H1 (cell line): ENCODE measurements at regions not wholly inside any gene's neighbourhood (a gene's known extent, or its start where the extent isn't known, plus 50 kb on each side); places are given as distances from the start of the nearest gene placed in this dataset.

Experiments used
- CTCF ChIA-PET: fragments of 300-600 bp; sonication (Branson Sonifier 250); formaldehyde crosslinking; loops from one replicate; lab custom pipeline; 2021; ENCODE audit not compliant: partially characterized antibody; lab: Charles Lee
- POLR2A ChIA-PET: fragments of 300-600 bp; sonication (Branson Sonifier 250); formaldehyde crosslinking; loops from one replicate; lab custom pipeline; 2021; ENCODE audit warnings: inconsistent platforms; ENCODE audit not compliant: partially characterized antibody; lab: Charles Lee
- DNase-seq, 2 experiments: peaks; one replicate each; pipeline versions ENCODE4 v3.0.0 to v3.0.0-alpha.2; 2010 to 2022; ENCODE audit warnings: low spot score in 2 of 2, low read depth in 1 of 2, mixed read lengths in 1 of 2
- FAIRE-seq: peaks from 2 replicates; lab custom pipeline; 2011; peaks lifted over from hg19 to GRCh38; lab: Jason Lieb, UNC
- H2AFZ ChIP-seq: 2 replicates; pipeline ENCODE4 v1.8.1; 2012; ENCODE audit warnings: low read length, inconsistent platforms
- H2AK5ac ChIP-seq: 2 replicates; pipeline ENCODE4 v1.6.1; 2013; ENCODE audit warnings: low read depth, low read length
- H2BK120ac ChIP-seq: replicated peaks from 2 replicates; pipeline ENCODE3; 2013; ENCODE audit warnings: low read depth, low read length, inconsistent platforms
- H2BK12ac ChIP-seq: 2 replicates; pipeline ENCODE4 v1.6.1; 2013; ENCODE audit warnings: low read depth, low read length
- H2BK15ac ChIP-seq: 2 replicates; pipeline ENCODE4 v1.6.1; 2013; ENCODE audit warnings: low read length
- H2BK20ac ChIP-seq: 2 replicates; pipeline ENCODE4 v1.6.1; 2013; ENCODE audit warnings: low read length
- H2BK5ac ChIP-seq: 2 replicates; pipeline ENCODE4 v1.6.1; 2013; ENCODE audit warnings: low read depth, low read length
- H3K14ac ChIP-seq: 2 replicates; pipeline ENCODE4 v1.6.1; 2013; ENCODE audit warnings: inconsistent platforms; ENCODE audit not compliant: insufficient read length
- H3K18ac ChIP-seq: 2 replicates; pipeline ENCODE4 v1.6.1; 2013; ENCODE audit warnings: low read length; ENCODE audit errors: extremely low read depth
- H3K23ac ChIP-seq: 2 replicates; pipeline ENCODE4 v1.6.1; 2013; ENCODE audit warnings: inconsistent platforms; ENCODE audit not compliant: insufficient read length
- H3K23me2 ChIP-seq: 2 replicates; pipeline ENCODE4 v1.6.1; 2013; ENCODE audit warnings: low read depth, low read length
- H3K27ac ChIP-seq: 2 replicates; pipeline ENCODE4 v1.6.1; 2011; ENCODE audit warnings: low read depth, low read length, inconsistent platforms
- H3K27me3 ChIP-seq, 4 experiments: replicated peaks in 1 of 4; 1 replicate in 1 of 4; 2 replicates in 3 of 4; pipeline versions ENCODE4 v1.6.1 to v1.8.1; 2011 to 2013; ENCODE audit warnings: low read length in 3 of 4, mild to moderate bottlenecking in 3 of 4, inconsistent platforms in 2 of 4, mixed read lengths in 2 of 4, moderate library complexity in 1 of 4; ENCODE audit not compliant: control insufficient read depth in 3 of 4, insufficient read depth in 3 of 4; ENCODE audit errors: extremely low read depth in 1 of 4
- H3K36me3 ChIP-seq, 4 experiments: 2 replicates each; pipeline versions ENCODE4 v1.6.1 to v1.8.1; 2011 to 2013; ENCODE audit warnings: mild to moderate bottlenecking in 4 of 4, low read length in 3 of 4, moderate library complexity in 2 of 4, control low read depth in 1 of 4, inconsistent platforms in 1 of 4; ENCODE audit not compliant: insufficient read depth in 4 of 4, control insufficient read depth in 2 of 4
- H3K4ac ChIP-seq: replicated peaks from 2 replicates; pipeline ENCODE3; 2013; ENCODE audit warnings: low read length, low read depth, mixed read lengths, inconsistent platforms; ENCODE audit not compliant: insufficient read length
- H3K4me1 ChIP-seq, 4 experiments: replicated peaks in 1 of 4; 1 replicate in 1 of 4; 2 replicates in 3 of 4; pipeline versions ENCODE4 v1.6.1 to v1.8.1; 2011 to 2013; ENCODE audit warnings: low read length in 3 of 4, inconsistent platforms in 2 of 4, mixed read lengths in 1 of 4; ENCODE audit not compliant: insufficient read depth in 4 of 4, control insufficient read depth in 3 of 4
- H3K4me2 ChIP-seq, 2 experiments: 2 replicates each; pipeline versions ENCODE4 v1.6.1 to v1.8.1; 2011 to 2013; ENCODE audit warnings: low read depth in 2 of 2, low read length in 2 of 2, control low read depth in 1 of 2, inconsistent platforms in 1 of 2, mild to moderate bottlenecking in 1 of 2; ENCODE audit not compliant: insufficient read depth in 1 of 2
- H3K4me3 ChIP-seq, 4 experiments: fragments of 200-600, 300-600 bp in 1 of 4; sonication (generic), shearing (Covaris generic), sonication (Bioruptor Twin) in 1 of 4; 2 replicates each; pipeline versions ENCODE4 v1.5.1 to v1.8.1; 2011 to 2016; ENCODE audit warnings: low read length in 4 of 4, low read depth in 3 of 4, control low read depth in 2 of 4, inconsistent platforms in 2 of 4, mild to moderate bottlenecking in 2 of 4, mixed read lengths in 1 of 4, moderate library complexity in 1 of 4; ENCODE audit not compliant: insufficient read depth in 2 of 4; ENCODE audit errors: extremely low read depth in 1 of 4
- H3K56ac ChIP-seq: replicated peaks from 2 replicates; pipeline ENCODE3; 2013; ENCODE audit warnings: low read depth, mild to moderate bottlenecking, mixed read lengths, low read length, inconsistent platforms; ENCODE audit not compliant: insufficient read length
- H3K79me1 ChIP-seq: 2 replicates; pipeline ENCODE4 v1.6.1; 2013; ENCODE audit warnings: low read depth, low read length, control low read depth
- H3K79me2 ChIP-seq, 2 experiments: 2 replicates each; pipeline versions ENCODE4 v1.6.1 to v1.8.1; 2012 to 2013; ENCODE audit warnings: low read length in 2 of 2, mild to moderate bottlenecking in 2 of 2, inconsistent platforms in 1 of 2; ENCODE audit not compliant: insufficient read depth in 2 of 2, control insufficient read depth in 1 of 2
- H3K9ac ChIP-seq, 4 experiments: replicated peaks in 1 of 4; 1 replicate in 1 of 4; 2 replicates in 3 of 4; pipeline versions ENCODE4 v1.6.1 to v1.8.1; 2011 to 2013; ENCODE audit warnings: low read depth in 3 of 4, low read length in 3 of 4, control low read depth in 2 of 4, mild to moderate bottlenecking in 2 of 4, moderate library complexity in 2 of 4, inconsistent platforms in 1 of 4; ENCODE audit errors: extremely low read depth in 1 of 4
- H3K9me3 ChIP-seq, 2 experiments: 2 replicates each; pipeline versions ENCODE4 v1.6.1 to v1.8.1; 2012 to 2013; ENCODE audit warnings: mild to moderate bottlenecking in 2 of 2, moderate library complexity in 2 of 2, control low read depth in 1 of 2, inconsistent platforms in 1 of 2, low read depth in 1 of 2, low read length in 1 of 2, mixed read lengths in 1 of 2; ENCODE audit not compliant: insufficient read depth in 2 of 2
- H4K20me1 ChIP-seq, 2 experiments: replicated peaks in 1 of 2; 2 replicates each; pipeline versions ENCODE3 to v1.8.1; 2011 to 2013; ENCODE audit warnings: inconsistent platforms in 2 of 2, low read length in 2 of 2, mild to moderate bottlenecking in 1 of 2; ENCODE audit not compliant: insufficient read depth in 2 of 2, control insufficient read depth in 1 of 2
- H4K5ac ChIP-seq: 2 replicates; pipeline ENCODE4 v1.6.1; 2013; ENCODE audit warnings: low read length, low read depth, mixed read lengths, inconsistent platforms; ENCODE audit not compliant: insufficient read length
- H4K8ac ChIP-seq: 2 replicates; pipeline ENCODE4 v1.8.0; 2013; ENCODE audit warnings: mild to moderate bottlenecking, moderate library complexity, low read length, inconsistent platforms; ENCODE audit not compliant: insufficient read depth; ENCODE audit errors: extremely low read depth
- H4K91ac ChIP-seq: replicated peaks from 2 replicates; pipeline ENCODE3; 2013; ENCODE audit warnings: low read length, mixed read lengths, inconsistent platforms; ENCODE audit not compliant: insufficient read length
- BRCA1 ChIP-seq: IDR thresholded peaks from 2 replicates; pipeline ENCODE4 v1.6.1; 2012; ENCODE audit warnings: low read depth, low read length, improper control_type of control experiment
- CEBPB ChIP-seq: IDR thresholded peaks from 2 replicates; pipeline ENCODE4 v1.6.1; 2012; ENCODE audit warnings: low read depth, low read length
- CTBP2 ChIP-seq: IDR thresholded peaks from 2 replicates; pipeline ENCODE4 v1.7.0; 2011; ENCODE audit warnings: borderline replicate concordance, mild to moderate bottlenecking, moderate library complexity, mixed read lengths, low read length; ENCODE audit not compliant: insufficient read depth, insufficient read length
- E2F6 ChIP-seq: IDR thresholded peaks from 2 replicates; pipeline ENCODE4 v1.6.1; 2012; ENCODE audit warnings: inconsistent platforms
- EP300 ChIP-seq, 2 experiments: IDR thresholded peaks; 1 replicate in 1 of 2; 2 replicates in 1 of 2; pipeline ENCODE4 v1.6.1; 2011 to 2012; ENCODE audit warnings: low read depth in 2 of 2, low read length in 2 of 2, mild to moderate bottlenecking in 2 of 2, borderline replicate concordance in 1 of 2, inconsistent platforms in 1 of 2, moderate library complexity in 1 of 2
- JUN ChIP-seq: IDR thresholded peaks from 2 replicates; pipeline ENCODE4 v1.6.1; 2011; ENCODE audit warnings: low read depth, mild to moderate bottlenecking, improper control_type of control experiment, low read length
- KDM5A ChIP-seq: fragments of 200-600 bp; IDR thresholded peaks from 2 replicates; pipeline ENCODE4 v1.7.1; 2012; ENCODE audit warnings: mild to moderate bottlenecking, low read length, inconsistent platforms, mixed read lengths
- NANOG ChIP-seq: IDR thresholded peaks from 2 replicates; pipeline ENCODE4 v1.6.1; 2011; ENCODE audit warnings: low read length, low read depth, mild to moderate bottlenecking, inconsistent platforms; ENCODE audit not compliant: insufficient read depth, poor library complexity, severe bottlenecking
- SIRT6 ChIP-seq: IDR thresholded peaks from one replicate; pipeline ENCODE4 v1.7.1; 2012; ENCODE audit warnings: low read length, inconsistent platforms
- SP2 ChIP-seq: IDR thresholded peaks from 2 replicates; pipeline ENCODE4 v1.6.1; 2012; ENCODE audit warnings: mild to moderate bottlenecking, low read length, inconsistent platforms
- TAF1 ChIP-seq: IDR thresholded peaks from 2 replicates; pipeline ENCODE4 v1.6.1; 2011; ENCODE audit warnings: mild to moderate bottlenecking, low read depth, low read length
- ZNF274 ChIP-seq: IDR thresholded peaks from 2 replicates; pipeline ENCODE4 v1.7.0; 2012; ENCODE audit warnings: low read length, borderline replicate concordance; ENCODE audit errors: extremely low read depth
- WGBS, 2 experiments: shearing (Covaris generic) in 1 of 2; methylation state at CpG; one replicate each; pipeline versions ENCODE4 v1.1.6 to v1.1.7; 2013 to 2015; ENCODE audit warnings: low lambda C conversion rate in 2 of 2, mixed read lengths in 2 of 2, inconsistent platforms in 1 of 2, low coverage in 1 of 2, missing lambda C conversion rate in 1 of 2; ENCODE audit not compliant: insufficient replicate concordance in 2 of 2, insufficient coverage in 1 of 2, insufficient read length in 1 of 2; ENCODE audit errors: extremely low coverage in 1 of 2, missing lambda C conversion rate in 1 of 2; 5-methylcytosine and 5-hydroxymethylcytosine counted together
- TF ChIP-seq, protein P1 (sequence below): IDR thresholded peaks from 2 replicates; pipeline ENCODE4 v1.6.1; 2012; ENCODE audit warnings: inconsistent platforms

DNA sequence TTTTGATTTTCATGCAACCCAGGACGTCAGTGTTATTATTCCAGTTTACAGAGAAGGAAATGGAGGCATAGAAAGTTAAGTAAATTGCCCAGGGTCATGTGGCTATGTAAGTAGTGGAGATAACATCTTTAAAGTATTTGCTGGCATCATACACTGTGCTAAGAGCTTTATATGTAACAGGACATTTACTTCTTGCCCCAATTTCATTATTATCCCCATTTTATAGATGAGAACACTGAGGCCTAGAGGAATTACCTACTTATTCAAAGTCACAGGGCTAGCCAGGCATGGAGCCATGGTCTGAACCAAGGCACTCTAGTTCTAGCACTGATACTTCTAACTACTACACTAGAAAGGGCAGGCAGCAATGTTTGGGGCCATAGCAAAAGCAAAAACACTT is 107.3 kb upstream of the ANKRD28 start:
- FAIRE-seq (no peak), DNase-seq (no peak)
- H4K8ac ChIP-seq, result no peak overlapping the region
- H2BK20ac ChIP-seq, result no peak overlapping the region
- ChIA-PET POLR2A (no interaction called here), CTCF (no interaction called here)
- H3K14ac ChIP-seq, result no peak overlapping the region
- no peak overlapping the region for H3K4me2 ChIP-seq
- H3K18ac ChIP-seq, result no peak overlapping the region
- H3K4ac ChIP-seq, result no peak overlapping the region
- no peak overlapping the region for H4K5ac ChIP-seq
- no peaks in the 10 kb centered on the region for H3K9me3 ChIP-seq
- H2AFZ ChIP-seq, result no peak overlapping the region
- H2BK120ac ChIP-seq, result no peak overlapping the region
- no peak overlapping the region for H3K27ac ChIP-seq
- H3K36me3 ChIP-seq, result no peaks in the 10 kb centered on the region
- H2BK5ac ChIP-seq, result no peak overlapping the region
- 86% methylated on average over 1 of the region's 1 CpG; no CpG with 5 or more reads in 1 of the 2 experiments for WGBS, 2 experiments
- no peak overlapping the region for H3K56ac ChIP-seq
- H3K79me2 ChIP-seq, result no peaks in the 10 kb centered on the region
- H4K20me1 ChIP-seq, result no peaks in the 10 kb centered on the region
- H3K4me1 ChIP-seq, result no peaks in the 10 kb centered on the region
- no peak overlapping the region for H2BK15ac ChIP-seq
- no peak overlapping the region for H3K23ac ChIP-seq
- H3K4me3 ChIP-seq, result no peak overlapping the region
- no peaks in the 10 kb centered on the region for H3K23me2 ChIP-seq
- no peak overlapping the region for H3K9ac ChIP-seq
- H3K27me3 ChIP-seq, result peaks cover 0 to 1% (median 0%) of the 10 kb centered on the region in 4 experiments; a peak in 1 of 7 replicates
- H2BK12ac ChIP-seq, result no peak overlapping the region
- no peaks in the 10 kb centered on the region for H3K79me1 ChIP-seq
- no peak overlapping the region for H2AK5ac ChIP-seq
- no peak overlapping the region for H4K91ac ChIP-seq
- no peak for TF ChIP-seq SP2
- no peak for TF ChIP-seq CEBPB
- TF ChIP-seq E2F6, result no peak
- no peak for TF ChIP-seq JUN
- no peak for TF ChIP-seq EP300 (IDR thresholded peaks at IDR 0.05; ENCODE audit: borderline replicate concordance in 1 of 2, low read depth in 2 of 2, low read length in 2 of 2)
- no peak for TF ChIP-seq TAF1
- TF ChIP-seq ZNF274, result no peak
- TF ChIP-seq BRCA1, result no peak
- no peak for TF ChIP-seq SIRT6
- TF ChIP-seq NANOG, result no peak
- TF ChIP-seq KDM5A, result no peak
- TF ChIP-seq CTBP2, result no peak
- TF ChIP-seq, protein P1, sequence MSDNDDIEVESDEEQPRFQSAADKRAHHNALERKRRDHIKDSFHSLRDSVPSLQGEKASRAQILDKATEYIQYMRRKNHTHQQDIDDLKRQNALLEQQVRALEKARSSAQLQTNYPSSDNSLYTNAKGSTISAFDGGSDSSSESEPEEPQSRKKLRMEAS, result no peak
